ENCODE measurements at regions not wholly inside any gene's neighbourhood (a gene's known extent, or its start where the extent isn't known, plus 50 kb on each side); places are given as distances from the start of the nearest gene placed in this dataset.

DNA sequence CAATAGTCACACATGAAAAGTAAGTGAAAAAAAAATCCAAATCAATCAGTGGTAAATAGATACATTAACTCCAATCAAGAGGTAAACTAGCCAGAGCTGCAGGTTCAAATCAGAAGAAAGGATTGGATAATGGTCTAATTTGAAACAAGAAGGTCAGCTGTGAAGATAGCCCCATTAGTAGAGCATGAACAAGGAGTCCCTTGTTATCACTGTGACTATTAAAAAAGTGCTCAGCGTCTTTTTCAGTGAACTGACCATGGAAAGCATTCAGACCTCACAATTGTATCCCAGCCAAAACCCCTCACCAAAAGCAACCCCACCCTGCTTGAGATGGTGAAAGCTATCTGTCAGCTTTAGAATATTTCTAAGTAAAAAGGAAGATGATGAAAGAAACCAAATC lies 125.0 kb upstream of the EGLN3 start:
- TF ChIP-seq, protein P1, sequence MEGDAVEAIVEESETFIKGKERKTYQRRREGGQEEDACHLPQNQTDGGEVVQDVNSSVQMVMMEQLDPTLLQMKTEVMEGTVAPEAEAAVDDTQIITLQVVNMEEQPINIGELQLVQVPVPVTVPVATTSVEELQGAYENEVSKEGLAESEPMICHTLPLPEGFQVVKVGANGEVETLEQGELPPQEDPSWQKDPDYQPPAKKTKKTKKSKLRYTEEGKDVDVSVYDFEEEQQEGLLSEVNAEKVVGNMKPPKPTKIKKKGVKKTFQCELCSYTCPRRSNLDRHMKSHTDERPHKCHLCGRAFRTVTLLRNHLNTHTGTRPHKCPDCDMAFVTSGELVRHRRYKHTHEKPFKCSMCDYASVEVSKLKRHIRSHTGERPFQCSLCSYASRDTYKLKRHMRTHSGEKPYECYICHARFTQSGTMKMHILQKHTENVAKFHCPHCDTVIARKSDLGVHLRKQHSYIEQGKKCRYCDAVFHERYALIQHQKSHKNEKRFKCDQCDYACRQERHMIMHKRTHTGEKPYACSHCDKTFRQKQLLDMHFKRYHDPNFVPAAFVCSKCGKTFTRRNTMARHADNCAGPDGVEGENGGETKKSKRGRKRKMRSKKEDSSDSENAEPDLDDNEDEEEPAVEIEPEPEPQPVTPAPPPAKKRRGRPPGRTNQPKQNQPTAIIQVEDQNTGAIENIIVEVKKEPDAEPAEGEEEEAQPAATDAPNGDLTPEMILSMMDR (IDR thresholded peaks at IDR 0.05), result no peak
- TF ChIP-seq POLR2A (IDR thresholded peaks at IDR 0.05), result no peak

Measured in right lobe of liver (tissue), 4 donors.